ENCODE measurements at regions not wholly inside any gene's neighbourhood (a gene's known extent, or its start where the extent isn't known, plus 50 kb on each side); places are given as distances from the start of the nearest gene placed in this dataset.
"Not testable (repeated sequence)": the region's sequence is repeated elsewhere in the genome, so short reads cannot be mapped to it uniquely, and the experiment has no call there.

DNA sequence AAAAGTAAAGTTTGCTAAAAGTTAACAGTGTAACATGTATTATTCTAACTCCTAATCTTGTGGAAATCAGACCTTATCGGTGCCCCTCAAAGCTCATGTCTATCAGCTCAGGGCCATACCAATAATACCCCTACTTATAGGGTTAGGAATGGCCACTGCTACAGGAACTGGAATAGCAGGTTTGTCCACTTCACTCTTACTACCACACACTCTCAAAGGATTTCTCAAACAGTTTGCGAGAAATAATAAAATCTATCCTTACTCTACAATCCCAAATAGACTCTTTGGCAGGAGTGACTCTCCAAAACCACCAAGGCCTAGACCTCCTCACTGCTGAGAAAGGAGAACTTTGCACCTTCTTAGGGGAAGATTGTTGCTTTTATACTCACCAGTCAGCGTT is 1677.7 kb downstream of the OLFM4 start:
- DNase-seq (ENCODE audit: low read depth) = no peak

DNA sequence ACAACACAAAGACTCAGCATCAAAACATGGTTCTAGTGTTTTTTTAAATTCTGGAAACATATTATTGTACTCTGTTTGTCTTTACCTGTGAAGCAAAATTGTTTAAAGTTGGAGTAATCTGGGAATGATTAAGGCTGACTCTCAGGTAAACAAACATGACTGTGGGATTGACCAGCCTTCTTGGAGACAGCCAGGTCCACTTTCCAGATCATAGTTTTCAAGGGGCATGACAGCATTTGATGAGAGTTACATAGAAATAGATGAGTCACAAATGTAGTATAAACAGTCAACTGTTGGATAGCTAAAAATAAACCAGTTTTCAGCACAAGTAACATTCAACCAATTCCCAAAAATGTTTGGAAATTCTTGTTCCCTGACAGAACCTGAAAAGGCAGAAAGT is 1680.9 kb downstream of the OLFM4 start:
- no peak for DNase-seq (ENCODE audit: low read depth)

DNA sequence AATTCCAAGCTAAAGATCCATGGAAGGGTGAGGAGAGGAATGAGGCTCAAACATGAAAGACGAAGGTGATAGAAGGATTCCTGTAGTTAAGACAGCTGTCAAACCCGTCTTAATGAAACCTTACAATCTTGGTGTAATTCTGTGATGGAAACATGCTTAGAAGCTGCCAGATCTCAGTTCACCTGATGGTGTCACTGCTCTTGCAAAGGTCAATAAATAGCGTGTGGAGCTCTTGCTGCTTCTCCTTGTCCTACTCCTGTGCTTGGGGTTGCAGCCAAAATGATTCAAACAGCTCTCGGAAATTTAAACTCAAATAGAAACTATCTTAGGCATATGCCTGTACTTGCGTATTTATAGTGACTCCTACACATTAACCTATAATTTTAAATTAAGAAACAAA is 1705.0 kb downstream of the OLFM4 start:
- no peak for DNase-seq (ENCODE audit: low read depth)

DNA sequence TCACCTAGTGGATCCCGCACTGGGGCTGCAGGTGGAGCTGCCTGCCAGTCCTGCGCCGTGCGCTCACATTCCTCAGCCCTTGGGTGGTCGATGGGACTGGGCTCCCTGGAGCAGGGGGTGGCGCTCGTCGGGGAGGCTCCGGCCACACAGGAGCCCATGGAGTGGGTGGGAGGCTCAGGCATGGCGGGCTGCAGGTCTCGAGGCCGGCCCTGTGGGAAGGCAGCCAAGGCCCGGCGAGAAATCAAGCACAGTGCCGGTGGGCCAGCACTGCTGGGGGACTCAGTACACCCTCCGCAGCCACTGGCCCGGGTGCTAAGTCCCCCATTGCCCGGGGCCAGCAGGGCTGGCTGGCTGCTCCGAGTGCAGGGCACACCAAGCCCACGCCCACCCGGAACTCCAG is 1708.6 kb downstream of the OLFM4 start:
- DNase-seq (ENCODE audit: low read depth) = not testable (repeated sequence)

DNA sequence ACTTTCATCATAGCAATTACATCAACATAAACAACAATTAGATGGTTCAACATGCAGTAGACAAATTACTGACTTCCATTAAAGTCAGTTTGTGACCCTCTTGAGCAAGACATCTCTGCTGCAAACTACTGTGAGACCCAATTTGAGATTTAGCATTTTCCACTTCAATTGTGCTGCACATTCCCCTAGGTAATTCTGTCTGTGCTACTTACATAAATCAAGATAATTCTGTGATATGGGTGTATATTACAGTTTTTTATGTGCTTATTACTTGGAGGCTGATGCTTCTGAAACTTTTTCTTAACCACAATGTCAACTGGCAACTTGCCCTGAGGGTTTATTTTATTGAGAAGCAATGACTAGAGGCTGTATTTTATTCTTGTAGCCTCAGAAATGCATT is 1714.4 kb downstream of the OLFM4 start:
- DNase-seq (ENCODE audit: low read depth) = no peak

DNA sequence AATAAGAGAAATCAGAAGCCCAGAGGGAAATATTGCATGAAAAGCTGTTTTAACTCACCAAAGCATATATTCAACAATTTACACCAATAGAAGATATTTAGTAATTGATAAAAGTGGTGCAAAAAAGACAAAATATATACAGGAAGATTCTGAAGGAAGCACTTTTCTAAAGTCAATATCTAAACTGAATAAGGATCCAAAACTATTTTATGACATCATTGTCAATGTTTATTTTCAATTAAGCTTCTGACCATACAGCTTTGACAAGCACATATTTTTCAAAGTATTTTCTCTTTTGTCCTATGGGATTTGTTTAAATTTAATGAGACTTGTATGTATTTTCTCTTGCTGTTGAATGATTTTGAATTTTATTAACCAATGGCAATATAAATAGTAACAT is 1716.1 kb downstream of the OLFM4 start:
- no peak for DNase-seq (ENCODE audit: low read depth)

GRCh38 chr13:54750521-54750920 is 1721.9 kb downstream of the OLFM4 start:
- no peak for DNase-seq (ENCODE audit: low read depth)

DNA sequence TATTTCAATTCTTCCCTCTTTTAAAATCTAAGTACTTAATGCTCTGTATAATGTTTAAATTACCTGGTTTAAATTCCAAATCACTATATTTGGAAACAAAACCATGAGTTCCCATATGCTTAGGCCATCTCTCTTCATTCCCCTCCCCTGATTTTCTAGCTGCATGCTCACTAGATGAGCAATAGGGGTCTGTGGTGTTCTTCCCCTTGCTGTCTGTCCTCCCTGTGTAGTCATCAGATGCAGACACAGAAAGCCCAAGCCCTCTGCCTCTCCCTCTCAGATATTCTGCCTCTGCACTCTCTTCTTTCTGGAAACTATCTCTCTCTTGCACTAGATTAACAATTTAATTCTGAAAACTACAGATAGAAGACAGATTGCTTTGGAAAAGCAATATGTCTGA is 1730.2 kb downstream of the OLFM4 start:
- DNase-seq (ENCODE audit: low read depth) = no peak

- DNase-seq (ENCODE audit: low read depth) = no peak
These were observed 1739.6 kb downstream of the OLFM4 start for GRCh38 chr13:54768214-54768613.

DNA sequence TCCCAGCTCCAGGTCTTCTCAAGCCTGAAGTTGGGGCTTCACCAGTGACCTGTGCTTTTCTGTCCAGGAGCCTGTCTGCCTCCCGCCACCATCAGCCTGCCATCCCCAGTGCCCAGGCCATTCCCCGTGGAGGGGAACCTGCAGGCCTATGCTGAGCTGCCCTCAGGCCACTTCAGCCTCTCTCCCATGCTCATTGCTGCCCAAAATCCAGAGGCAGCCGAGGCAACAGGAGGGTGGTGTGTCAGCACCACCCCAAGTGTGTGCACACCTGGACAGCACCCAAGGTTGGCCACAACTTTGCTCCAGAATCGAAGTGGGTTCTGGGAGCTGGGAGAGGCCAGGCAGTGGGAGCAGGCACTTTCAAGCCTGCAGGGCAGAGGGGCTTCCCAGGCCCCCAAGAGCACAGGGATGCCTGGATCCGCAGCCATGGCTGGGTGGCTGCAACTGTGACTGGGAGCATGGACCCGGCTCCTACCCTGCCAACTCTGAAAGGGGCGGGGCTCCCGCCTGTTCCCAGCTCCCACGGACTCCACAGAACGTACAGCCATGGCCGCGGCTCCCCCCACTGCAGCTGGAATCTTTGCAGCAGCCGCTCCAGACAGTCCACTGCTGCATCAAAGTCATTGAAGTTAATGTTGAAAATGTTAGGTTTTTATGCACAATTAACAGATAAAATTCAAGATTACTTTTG is 1747.0 kb downstream of the OLFM4 start:
- no peak for DNase-seq (ENCODE audit: low read depth)

- no peak for DNase-seq (ENCODE audit: low read depth)
These were observed 1759.1 kb downstream of the OLFM4 start for GRCh38 chr13:54787754-54788153.

DNA sequence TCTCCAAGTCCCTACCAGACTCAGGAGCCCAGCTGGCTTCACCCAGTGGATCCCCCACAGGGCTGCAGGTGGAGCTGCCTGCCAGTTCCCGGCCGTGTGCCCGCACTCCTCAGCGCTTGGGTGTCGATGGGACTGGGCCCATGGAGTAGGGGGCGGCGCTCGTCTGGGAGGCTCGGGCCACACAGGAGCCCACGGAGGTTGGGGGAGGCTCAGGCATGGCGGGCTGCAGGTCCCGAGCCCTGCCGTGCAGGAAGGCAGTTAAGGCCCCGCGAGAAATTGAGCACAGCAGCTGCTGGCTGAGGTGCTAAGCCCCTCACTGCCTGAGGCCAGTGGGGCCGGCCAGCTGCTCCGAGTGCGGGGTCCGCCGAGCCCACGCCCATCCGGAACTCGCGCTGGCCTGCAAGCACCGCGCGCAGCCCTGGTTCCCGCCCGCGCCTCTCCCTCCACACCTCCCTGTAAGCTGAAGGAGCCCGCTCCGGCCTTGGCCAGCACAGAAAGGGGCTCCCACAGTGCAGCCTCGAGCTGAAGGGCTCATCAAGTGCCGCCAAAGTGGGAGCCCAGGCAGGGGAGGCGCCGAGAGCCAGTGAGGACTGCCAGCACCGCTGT is 1771.1 kb downstream of the OLFM4 start:
- no peak for DNase-seq (ENCODE audit: low read depth)

DNA sequence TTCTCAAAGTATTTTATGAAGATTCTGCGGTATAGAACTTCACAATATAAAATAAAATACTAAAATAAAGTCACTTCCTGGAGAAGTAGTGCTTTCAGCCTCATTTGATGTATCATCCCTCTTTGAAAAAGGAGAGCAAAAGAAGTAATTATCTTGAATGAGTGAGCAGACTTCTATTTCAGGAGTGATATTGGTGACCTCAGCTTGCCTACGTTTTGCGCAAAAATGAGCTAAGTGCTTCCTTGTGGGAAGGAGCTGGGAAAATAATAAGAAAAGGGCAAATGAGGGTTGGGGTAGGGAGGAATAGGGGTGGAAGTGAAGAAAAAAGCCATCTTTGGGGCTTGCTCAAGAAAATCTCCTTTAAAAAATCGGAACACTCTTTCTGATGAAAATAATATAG is 1773.6 kb downstream of the OLFM4 start:
- no peak for DNase-seq (ENCODE audit: low read depth)

DNA sequence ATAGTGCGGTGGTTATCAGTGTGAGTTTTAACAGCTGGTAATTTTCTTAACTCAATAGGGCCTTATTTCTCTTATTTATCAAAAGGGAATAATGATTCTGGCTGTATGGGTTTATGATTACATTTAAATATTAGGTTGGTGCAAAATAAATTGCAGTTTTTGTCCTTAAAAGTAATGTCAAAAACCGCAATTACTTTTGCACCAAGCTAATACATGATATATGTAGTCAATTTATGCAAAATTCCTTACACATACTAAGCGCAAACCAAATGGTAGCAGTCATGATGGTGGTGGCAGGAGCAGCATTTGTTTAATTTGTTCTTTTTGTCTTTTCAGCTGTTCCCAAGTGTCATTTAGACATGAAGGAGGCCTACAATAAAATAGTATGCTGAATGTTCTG is 1777.1 kb downstream of the OLFM4 start:
- no peak for DNase-seq (ENCODE audit: low read depth)

- not testable (repeated sequence) for DNase-seq (ENCODE audit: low read depth)
These were observed 1793.4 kb downstream of the OLFM4 start for GRCh38 chr13:54821938-54822470.

DNA sequence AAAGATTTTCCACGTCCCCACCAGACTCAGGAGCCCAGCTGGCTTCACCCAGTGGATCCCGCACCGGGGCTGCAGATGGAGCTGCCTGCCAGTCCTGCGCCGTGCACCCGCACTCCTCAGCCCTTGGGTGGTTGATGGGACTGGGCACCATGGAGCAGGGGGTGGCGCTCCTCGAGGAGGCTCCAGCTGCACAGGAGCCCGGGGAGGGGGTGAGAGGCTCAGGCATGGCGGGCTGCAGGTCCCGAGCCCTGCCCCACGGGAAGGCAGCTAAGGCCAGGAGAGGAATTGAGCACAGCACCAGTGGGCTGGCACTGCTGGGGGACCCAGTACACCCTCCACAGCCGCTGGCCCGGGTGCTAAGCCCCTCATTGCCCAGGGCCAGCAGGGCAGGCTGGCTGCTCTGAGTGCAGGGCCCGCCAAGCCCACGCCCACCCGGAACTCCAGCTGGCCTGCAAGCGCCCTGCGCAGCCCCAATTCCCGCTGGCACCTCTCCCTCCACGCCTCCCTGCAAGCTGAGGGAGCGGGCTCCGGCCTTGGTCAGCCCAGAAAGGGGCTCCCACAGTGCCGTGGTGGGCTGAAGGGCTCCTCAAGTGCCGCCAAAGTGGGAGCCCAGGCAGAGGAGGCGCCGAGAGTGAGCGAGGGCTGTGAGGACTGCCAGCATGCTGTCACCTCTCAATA is 1800.9 kb downstream of the OLFM4 start:
- not testable (repeated sequence) for DNase-seq (ENCODE audit: low read depth)

- no peak for DNase-seq (ENCODE audit: low read depth)
These were observed 1807.7 kb downstream of the OLFM4 start for GRCh38 chr13:54836273-54836672.

DNA sequence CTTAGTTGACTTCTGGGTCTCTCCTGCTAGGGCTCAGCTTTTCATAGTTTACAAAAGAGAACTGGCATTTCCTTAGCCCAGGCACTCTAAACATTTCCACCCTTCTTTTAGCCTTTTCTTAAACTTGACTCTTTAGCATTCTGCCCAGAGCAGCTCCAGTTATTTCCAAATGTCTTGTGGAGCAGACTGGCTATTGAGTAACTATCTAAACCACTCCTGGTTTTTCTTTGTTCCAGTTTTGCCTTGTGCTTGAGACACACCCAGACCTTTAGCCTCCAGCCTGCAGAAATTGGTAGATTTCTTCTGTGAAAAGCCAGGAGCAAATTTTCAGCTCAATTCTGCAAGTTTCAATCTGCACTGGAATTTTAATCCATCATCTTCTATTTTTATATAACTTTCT is 1813.1 kb downstream of the OLFM4 start:
- DNase-seq (ENCODE audit: low read depth) = no peak

GRCh38 chr13:54845351-54845965 is 1816.8 kb downstream of the OLFM4 start:
- DNase-seq (ENCODE audit: low read depth) = no peak

GRCh38 chr13:54852831-54853230 is 1824.2 kb downstream of the OLFM4 start:
- no peak for DNase-seq (ENCODE audit: low read depth)

GRCh38 chr13:54859827-54860226 is 1831.2 kb downstream of the OLFM4 start:
- no peak for DNase-seq (ENCODE audit: low read depth)

GRCh38 chr13:54875111-54875510 is 1846.5 kb downstream of the OLFM4 start:
- DNase-seq (ENCODE audit: low read depth) = no peak

DNA sequence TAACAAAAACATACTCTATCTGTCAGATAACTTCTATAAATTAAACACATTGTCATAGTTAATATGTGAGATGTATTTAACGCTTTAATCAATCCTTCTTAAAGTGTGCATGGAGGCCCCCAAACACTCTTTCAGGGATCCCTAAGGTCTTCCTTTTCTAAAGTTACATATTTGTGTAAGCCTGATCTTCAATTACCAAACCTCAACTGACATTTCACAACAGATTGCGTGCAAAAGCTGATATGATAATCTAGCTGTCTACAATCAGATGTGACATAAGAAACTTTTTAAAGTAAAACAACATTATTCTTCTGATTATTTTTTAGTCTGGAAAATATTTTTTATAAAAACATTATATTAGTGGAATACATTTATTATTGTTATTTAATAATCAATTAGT is 1850.4 kb downstream of the OLFM4 start:
- no peak for DNase-seq (ENCODE audit: low read depth)
